ENCODE measurements at regions not wholly inside any gene's neighbourhood (a gene's known extent, or its start where the extent isn't known, plus 50 kb on each side); places are given as distances from the start of the nearest gene placed in this dataset.
A peak's percentile ranks its signal among the peaks of the same experiment; 100 is the strongest.
"Not testable (repeated sequence)": the region's sequence is repeated elsewhere in the genome, so short reads cannot be mapped to it uniquely, and the experiment has no call there.

GRCh38 chr2:43004126-43004865 is 211.9 kb upstream of the HAAO start:
- FAIRE-seq; DNase-seq (ENCODE audit: low spot score): not testable (repeated sequence)

GRCh38 chr2:43003702-43004101 is 211.3 kb upstream of the HAAO start:
- FAIRE-seq (no peak), DNase-seq (ENCODE audit: low spot score) (no peak)

GRCh38 chr2:43001787-43002468 is 209.5 kb upstream of the HAAO start:
- peak; percentile 94 for FAIRE-seq
- no peak for DNase-seq (ENCODE audit: low spot score)

- FAIRE-seq (no peak), DNase-seq (ENCODE audit: low spot score) (no peak)
Observed at GRCh38 chr2:43001055-43001378, 208.6 kb upstream of the HAAO start.

- FAIRE-seq (peak; percentile 35), DNase-seq (ENCODE audit: low spot score) (no peak)
Observed at GRCh38 chr2:43000242-43001054, 208.1 kb upstream of the HAAO start.

- FAIRE-seq (no peak), DNase-seq (ENCODE audit: low spot score) (no peak)
Observed at GRCh38 chr2:42999856-43000241, 207.5 kb upstream of the HAAO start.

GRCh38 chr2:42999391-42999841 is 207.0 kb upstream of the HAAO start:
- FAIRE-seq (no peak), DNase-seq (ENCODE audit: low spot score) (no peak)

GRCh38 chr2:42998721-42999120 is 206.3 kb upstream of the HAAO start:
- DNase-seq (ENCODE audit: low spot score) = no peak
- no peak for FAIRE-seq

- DNase-seq (ENCODE audit: low spot score) (no peak), FAIRE-seq (no peak)
Observed at GRCh38 chr2:42996528-42996927, 204.1 kb upstream of the HAAO start.

- DNase-seq (ENCODE audit: low spot score) (no peak), FAIRE-seq (no peak)
Observed at GRCh38 chr2:42995752-42996422, 203.5 kb upstream of the HAAO start.

- not testable (repeated sequence) for DNase-seq (ENCODE audit: low spot score)
Observed at GRCh38 chr2:42989283-42990081, 197.1 kb upstream of the HAAO start.

GRCh38 chr2:42988055-42988454 is 195.7 kb upstream of the HAAO start:
- not testable (repeated sequence) for FAIRE-seq; DNase-seq (ENCODE audit: low spot score)

More at GRCh38 chr2:42989283-42990081, 197.1 kb upstream of the HAAO start:
- FAIRE-seq = not testable (repeated sequence)

GRCh38 chr2:42987112-42987922 is 194.9 kb upstream of the HAAO start:
- FAIRE-seq (no peak), DNase-seq (ENCODE audit: low spot score) (peak; percentile 45)

- no peak for FAIRE-seq
- no peak for DNase-seq (ENCODE audit: low spot score)
Observed at GRCh38 chr2:42984617-42985016, 192.2 kb upstream of the HAAO start.

- DNase-seq (ENCODE audit: low spot score) (no peak), FAIRE-seq (no peak)
Observed at GRCh38 chr2:42984081-42984480, 191.7 kb upstream of the HAAO start.

- no peak for FAIRE-seq
Observed at GRCh38 chr2:42980764-42981416, 188.5 kb upstream of the HAAO start.

GRCh38 chr2:42979870-42980763 is 187.7 kb upstream of the HAAO start:
- DNase-seq (ENCODE audit: low spot score) (no peak), FAIRE-seq (no peak)

More at GRCh38 chr2:42980764-42981416, 188.5 kb upstream of the HAAO start:
- no peak for DNase-seq (ENCODE audit: low spot score)

- FAIRE-seq (no peak), DNase-seq (ENCODE audit: low spot score) (no peak)
Observed at GRCh38 chr2:42979416-42979869, 187.1 kb upstream of the HAAO start.

Measured in urothelium cell line (cell line).